ENCODE measurements at regions not wholly inside any gene's neighbourhood (a gene's known extent, or its start where the extent isn't known, plus 50 kb on each side); places are given as distances from the start of the nearest gene placed in this dataset.
"Not testable (repeated sequence)": the region's sequence is repeated elsewhere in the genome, so short reads cannot be mapped to it uniquely, and the experiment has no call there.

DNA sequence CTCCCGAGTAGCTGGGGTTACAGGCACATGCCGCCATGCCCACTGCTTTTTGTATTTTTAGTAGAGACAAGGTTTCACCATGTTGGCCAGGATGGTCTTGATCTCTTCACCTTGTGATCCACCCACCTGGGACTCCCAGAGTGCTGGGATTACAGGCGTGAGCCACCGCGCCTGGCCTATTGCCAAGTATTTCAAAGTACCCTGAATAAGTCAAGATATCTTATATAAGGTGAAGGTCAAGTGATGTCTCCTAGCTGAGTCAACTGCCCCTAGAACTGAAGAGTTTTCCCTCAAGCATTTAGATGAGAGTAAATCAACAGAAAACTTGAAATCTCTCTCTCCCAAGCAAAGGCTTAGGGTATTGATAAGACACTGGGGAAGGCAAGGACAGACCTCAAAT is 63.9 kb downstream of the RPL22L1 start:
- Histone ChIP-seq H3K4me2 (replicated peaks; ENCODE audit: extremely low read depth, low read length, poor library complexity, severe bottlenecking) (no peak overlapping the region), H2AFZ (ENCODE audit: insufficient read depth, low read depth, low read length, poor library complexity, severe bottlenecking) (no peak overlapping the region), H3K9ac (ENCODE audit: insufficient read depth, low read length, poor library complexity, severe bottlenecking) (no peak overlapping the region), H3K27ac (ENCODE audit: low read depth in 1 of 2, low read length in 2 of 2) (no peak overlapping the region), H3K36me3 (replicated peaks in 1 of 2; ENCODE audit: control insufficient read depth in 1 of 2, insufficient read depth in 2 of 2, low read length in 2 of 2) (no peaks in the 10 kb centered on the region), H4K20me1 (ENCODE audit: insufficient read depth, low read length) (no peaks in the 10 kb centered on the region), H3K4me3 (replicated peaks in 1 of 3; ENCODE audit: low read depth in 2 of 3, low read length in 3 of 3) (no peak overlapping the region), H3K27me3 (ENCODE audit: control insufficient read depth in 2 of 2, insufficient read depth in 2 of 2, low read length in 2 of 2) (peaks cover 0 to 2% of the 10 kb centered on the region in 2 donors), H3K9me3 (replicated peaks in 1 of 2; ENCODE audit: control insufficient read depth in 1 of 2, insufficient read depth in 1 of 2, low read length in 2 of 2) (no peaks in the 10 kb centered on the region), H3K4me1 (ENCODE audit: control insufficient read depth in 1 of 2, insufficient read depth in 2 of 2, low read length in 2 of 2) (no peaks in the 10 kb centered on the region), H3K79me2 (ENCODE audit: insufficient read depth, low read length) (no peaks in the 10 kb centered on the region)
- no peak for DNase-seq
- Mint-ChIP-seq H3K9me3 (no peaks in the 10 kb centered on the region), H3K4me3 (no peak overlapping the region), H3K27me3 (ENCODE audit: low read depth in 3 of 3) (peaks cover 3 to 12% (median 7%) of the 10 kb centered on the region in 3 donors), H3K36me3 (no peaks in the 10 kb centered on the region), H3K27ac (no peak overlapping the region), H3K4me1 (peaks cover 10% of the 10 kb centered on the region)
- intact Hi-C loops (cut with micrococcal nuclease) = no loop called here
- TF ChIP-seq, protein P1, sequence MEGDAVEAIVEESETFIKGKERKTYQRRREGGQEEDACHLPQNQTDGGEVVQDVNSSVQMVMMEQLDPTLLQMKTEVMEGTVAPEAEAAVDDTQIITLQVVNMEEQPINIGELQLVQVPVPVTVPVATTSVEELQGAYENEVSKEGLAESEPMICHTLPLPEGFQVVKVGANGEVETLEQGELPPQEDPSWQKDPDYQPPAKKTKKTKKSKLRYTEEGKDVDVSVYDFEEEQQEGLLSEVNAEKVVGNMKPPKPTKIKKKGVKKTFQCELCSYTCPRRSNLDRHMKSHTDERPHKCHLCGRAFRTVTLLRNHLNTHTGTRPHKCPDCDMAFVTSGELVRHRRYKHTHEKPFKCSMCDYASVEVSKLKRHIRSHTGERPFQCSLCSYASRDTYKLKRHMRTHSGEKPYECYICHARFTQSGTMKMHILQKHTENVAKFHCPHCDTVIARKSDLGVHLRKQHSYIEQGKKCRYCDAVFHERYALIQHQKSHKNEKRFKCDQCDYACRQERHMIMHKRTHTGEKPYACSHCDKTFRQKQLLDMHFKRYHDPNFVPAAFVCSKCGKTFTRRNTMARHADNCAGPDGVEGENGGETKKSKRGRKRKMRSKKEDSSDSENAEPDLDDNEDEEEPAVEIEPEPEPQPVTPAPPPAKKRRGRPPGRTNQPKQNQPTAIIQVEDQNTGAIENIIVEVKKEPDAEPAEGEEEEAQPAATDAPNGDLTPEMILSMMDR (IDR thresholded peaks at IDR 0.05) = no peak
- WGBS (ENCODE audit: insufficient coverage) = no CpG with 5 or more reads among the region's 5 CpGs

DNA sequence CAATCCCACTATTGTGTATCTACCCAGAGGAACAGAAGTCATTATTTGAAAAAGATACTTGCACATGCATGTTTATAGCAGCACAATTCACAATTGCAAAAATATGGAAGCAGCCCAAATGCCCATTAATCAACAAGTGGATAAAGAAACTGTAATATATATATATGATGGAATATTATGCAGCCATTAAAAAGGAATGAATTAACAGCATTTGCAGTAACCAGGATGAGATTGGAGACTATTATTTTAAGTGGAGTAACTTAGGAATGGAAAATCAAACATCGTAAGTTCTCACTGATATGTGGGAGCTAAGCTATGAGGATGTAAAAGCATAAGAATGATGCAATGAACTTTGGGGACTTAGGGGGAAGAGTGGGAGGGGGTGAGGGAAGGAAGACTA is 64.7 kb downstream of the RPL22L1 start:
- H3K36me3 Mint-ChIP-seq; H3K4me3 ChIP-seq (replicated peaks in 1 of 3; ENCODE audit: low read depth in 2 of 3, low read length in 3 of 3); H3K4me1 ChIP-seq (ENCODE audit: control insufficient read depth in 1 of 2, insufficient read depth in 2 of 2, low read length in 2 of 2); H3K9me3 ChIP-seq (replicated peaks in 1 of 2; ENCODE audit: control insufficient read depth in 1 of 2, insufficient read depth in 1 of 2, low read length in 2 of 2); H3K4me2 ChIP-seq (replicated peaks; ENCODE audit: extremely low read depth, low read length, poor library complexity, severe bottlenecking); intact Hi-C loops (cut with micrococcal nuclease); H3K79me2 ChIP-seq (ENCODE audit: insufficient read depth, low read length); H3K27me3 ChIP-seq (ENCODE audit: control insufficient read depth in 2 of 2, insufficient read depth in 2 of 2, low read length in 2 of 2); DNase-seq; H3K27ac Mint-ChIP-seq; H3K27ac ChIP-seq (ENCODE audit: low read depth in 1 of 2, low read length in 2 of 2); H2AFZ ChIP-seq (ENCODE audit: insufficient read depth, low read depth, low read length, poor library complexity, severe bottlenecking); H3K9ac ChIP-seq (ENCODE audit: insufficient read depth, low read length, poor library complexity, severe bottlenecking); H3K36me3 ChIP-seq (replicated peaks in 1 of 2; ENCODE audit: control insufficient read depth in 1 of 2, insufficient read depth in 2 of 2, low read length in 2 of 2); H3K9me3 Mint-ChIP-seq; H4K20me1 ChIP-seq (ENCODE audit: insufficient read depth, low read length); H3K4me3 Mint-ChIP-seq; H3K4me1 Mint-ChIP-seq: not testable (repeated sequence)
- peaks cover 3 to 12% (median 7%) of the 10 kb centered on the region in 3 donors for H3K27me3 Mint-ChIP-seq (ENCODE audit: low read depth in 3 of 3)
- WGBS (ENCODE audit: insufficient coverage) = 90% methylated on average over 1 of the region's 1 CpG

DNA sequence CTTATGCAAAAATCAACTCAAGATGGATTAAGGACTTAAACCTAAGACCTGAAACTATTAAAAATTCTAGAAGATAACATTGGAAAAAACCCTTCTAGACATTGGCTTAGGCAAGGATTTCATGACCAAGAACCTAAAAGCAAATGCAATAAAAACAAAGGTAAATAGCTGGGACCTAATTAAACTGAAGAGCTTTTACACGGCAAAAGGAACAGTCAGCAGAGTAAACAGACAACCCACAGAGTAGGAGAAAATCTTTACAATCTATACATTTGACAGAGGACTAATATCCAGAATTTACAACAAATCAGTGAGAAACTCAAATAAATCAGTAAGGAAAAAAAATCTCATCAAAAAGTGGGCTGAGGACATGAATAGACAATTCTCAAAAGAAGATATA is 65.4 kb downstream of the RPL22L1 start:
- H3K4me1 Mint-ChIP-seq; H3K4me1 ChIP-seq (ENCODE audit: control insufficient read depth in 1 of 2, insufficient read depth in 2 of 2, low read length in 2 of 2); H3K9me3 ChIP-seq (replicated peaks in 1 of 2; ENCODE audit: control insufficient read depth in 1 of 2, insufficient read depth in 1 of 2, low read length in 2 of 2); H3K4me2 ChIP-seq (replicated peaks; ENCODE audit: extremely low read depth, low read length, poor library complexity, severe bottlenecking); H3K4me3 Mint-ChIP-seq; H3K36me3 ChIP-seq (replicated peaks in 1 of 2; ENCODE audit: control insufficient read depth in 1 of 2, insufficient read depth in 2 of 2, low read length in 2 of 2); H3K9ac ChIP-seq (ENCODE audit: insufficient read depth, low read length, poor library complexity, severe bottlenecking); H4K20me1 ChIP-seq (ENCODE audit: insufficient read depth, low read length); H3K27ac Mint-ChIP-seq; intact Hi-C loops (cut with micrococcal nuclease); H3K79me2 ChIP-seq (ENCODE audit: insufficient read depth, low read length); H3K4me3 ChIP-seq (replicated peaks in 1 of 3; ENCODE audit: low read depth in 2 of 3, low read length in 3 of 3); DNase-seq; H3K36me3 Mint-ChIP-seq; H2AFZ ChIP-seq (ENCODE audit: insufficient read depth, low read depth, low read length, poor library complexity, severe bottlenecking); H3K9me3 Mint-ChIP-seq; H3K27me3 ChIP-seq (ENCODE audit: control insufficient read depth in 2 of 2, insufficient read depth in 2 of 2, low read length in 2 of 2); H3K27ac ChIP-seq (ENCODE audit: low read depth in 1 of 2, low read length in 2 of 2): not testable (repeated sequence)
- peaks cover 3 to 12% (median 7%) of the 10 kb centered on the region in 3 donors for H3K27me3 Mint-ChIP-seq (ENCODE audit: low read depth in 3 of 3)
- WGBS (ENCODE audit: insufficient coverage) = no CpG with 5 or more reads among the region's 1 CpG
